A549 (cell line): ENCODE measurements at regions not wholly inside any gene's neighbourhood (a gene's known extent, or its start where the extent isn't known, plus 50 kb on each side); places are given as distances from the start of the nearest gene placed in this dataset.

Source experiments
- KDM5A ChIP-seq: fragments of 200-600 bp; sonication (generic); IDR thresholded peaks from 2 replicates; pipeline ENCODE4 v1.6.1; 2016; ENCODE audit warnings: antibody characterized with exemption, mild to moderate bottlenecking
- PHF8 ChIP-seq: fragments of 200-600 bp; sonication (generic); IDR thresholded peaks from 2 replicates; pipeline ENCODE4 v1.6.1; 2016; ENCODE audit warnings: low read depth, mild to moderate bottlenecking, antibody characterized with exemption, moderate library complexity, borderline replicate concordance
- TF ChIP-seq, protein P1 (sequence below): fragments of 200-600 bp; sonication (generic); IDR thresholded peaks from 2 replicates; pipeline ENCODE4 v1.6.1; 2016; ENCODE audit warnings: antibody characterized with exemption, mild to moderate bottlenecking, moderate library complexity
- TF ChIP-seq, protein P2 (sequence below): fragments of >200 bp; sonication (Bioruptor Twin); formaldehyde crosslinking; IDR thresholded peaks from 3 replicates; pipeline ENCODE4 v1.5.1; 2016
- TF ChIP-seq, protein P3 (sequence below): fragments of 450-650 bp; IDR thresholded peaks from 2 replicates; pipeline ENCODE4 v1.6.1; 2014; ENCODE audit warnings: antibody characterized with exemption

DNA sequence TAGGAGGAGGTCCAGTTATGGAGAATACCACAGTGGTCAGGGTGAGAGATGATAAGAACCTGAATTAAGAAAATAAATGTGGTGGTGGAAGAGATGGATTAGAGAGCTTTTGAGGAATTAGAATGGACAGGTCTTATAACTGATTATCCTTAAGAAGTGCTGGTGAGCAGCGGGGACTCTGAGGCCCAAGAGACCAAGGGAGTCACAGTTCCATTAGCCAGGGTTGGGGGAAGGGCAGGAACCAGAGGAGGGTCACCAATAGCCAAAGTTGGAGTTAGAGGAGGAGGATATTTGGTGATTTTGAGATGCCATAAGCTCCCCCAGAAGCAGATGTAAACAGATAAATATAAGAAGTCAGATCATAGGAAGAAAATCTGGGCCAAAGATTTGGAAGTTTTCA lies 87.1 kb upstream of the PAK5 start:
- no peak for TF ChIP-seq KDM5A
- TF ChIP-seq, protein P1, sequence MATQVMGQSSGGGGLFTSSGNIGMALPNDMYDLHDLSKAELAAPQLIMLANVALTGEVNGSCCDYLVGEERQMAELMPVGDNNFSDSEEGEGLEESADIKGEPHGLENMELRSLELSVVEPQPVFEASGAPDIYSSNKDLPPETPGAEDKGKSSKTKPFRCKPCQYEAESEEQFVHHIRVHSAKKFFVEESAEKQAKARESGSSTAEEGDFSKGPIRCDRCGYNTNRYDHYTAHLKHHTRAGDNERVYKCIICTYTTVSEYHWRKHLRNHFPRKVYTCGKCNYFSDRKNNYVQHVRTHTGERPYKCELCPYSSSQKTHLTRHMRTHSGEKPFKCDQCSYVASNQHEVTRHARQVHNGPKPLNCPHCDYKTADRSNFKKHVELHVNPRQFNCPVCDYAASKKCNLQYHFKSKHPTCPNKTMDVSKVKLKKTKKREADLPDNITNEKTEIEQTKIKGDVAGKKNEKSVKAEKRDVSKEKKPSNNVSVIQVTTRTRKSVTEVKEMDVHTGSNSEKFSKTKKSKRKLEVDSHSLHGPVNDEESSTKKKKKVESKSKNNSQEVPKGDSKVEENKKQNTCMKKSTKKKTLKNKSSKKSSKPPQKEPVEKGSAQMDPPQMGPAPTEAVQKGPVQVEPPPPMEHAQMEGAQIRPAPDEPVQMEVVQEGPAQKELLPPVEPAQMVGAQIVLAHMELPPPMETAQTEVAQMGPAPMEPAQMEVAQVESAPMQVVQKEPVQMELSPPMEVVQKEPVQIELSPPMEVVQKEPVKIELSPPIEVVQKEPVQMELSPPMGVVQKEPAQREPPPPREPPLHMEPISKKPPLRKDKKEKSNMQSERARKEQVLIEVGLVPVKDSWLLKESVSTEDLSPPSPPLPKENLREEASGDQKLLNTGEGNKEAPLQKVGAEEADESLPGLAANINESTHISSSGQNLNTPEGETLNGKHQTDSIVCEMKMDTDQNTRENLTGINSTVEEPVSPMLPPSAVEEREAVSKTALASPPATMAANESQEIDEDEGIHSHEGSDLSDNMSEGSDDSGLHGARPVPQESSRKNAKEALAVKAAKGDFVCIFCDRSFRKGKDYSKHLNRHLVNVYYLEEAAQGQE, result no peak
- TF ChIP-seq, protein P2, sequence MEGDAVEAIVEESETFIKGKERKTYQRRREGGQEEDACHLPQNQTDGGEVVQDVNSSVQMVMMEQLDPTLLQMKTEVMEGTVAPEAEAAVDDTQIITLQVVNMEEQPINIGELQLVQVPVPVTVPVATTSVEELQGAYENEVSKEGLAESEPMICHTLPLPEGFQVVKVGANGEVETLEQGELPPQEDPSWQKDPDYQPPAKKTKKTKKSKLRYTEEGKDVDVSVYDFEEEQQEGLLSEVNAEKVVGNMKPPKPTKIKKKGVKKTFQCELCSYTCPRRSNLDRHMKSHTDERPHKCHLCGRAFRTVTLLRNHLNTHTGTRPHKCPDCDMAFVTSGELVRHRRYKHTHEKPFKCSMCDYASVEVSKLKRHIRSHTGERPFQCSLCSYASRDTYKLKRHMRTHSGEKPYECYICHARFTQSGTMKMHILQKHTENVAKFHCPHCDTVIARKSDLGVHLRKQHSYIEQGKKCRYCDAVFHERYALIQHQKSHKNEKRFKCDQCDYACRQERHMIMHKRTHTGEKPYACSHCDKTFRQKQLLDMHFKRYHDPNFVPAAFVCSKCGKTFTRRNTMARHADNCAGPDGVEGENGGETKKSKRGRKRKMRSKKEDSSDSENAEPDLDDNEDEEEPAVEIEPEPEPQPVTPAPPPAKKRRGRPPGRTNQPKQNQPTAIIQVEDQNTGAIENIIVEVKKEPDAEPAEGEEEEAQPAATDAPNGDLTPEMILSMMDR, result no peak
- TF ChIP-seq PHF8, result no peak
- TF ChIP-seq, protein P3, sequence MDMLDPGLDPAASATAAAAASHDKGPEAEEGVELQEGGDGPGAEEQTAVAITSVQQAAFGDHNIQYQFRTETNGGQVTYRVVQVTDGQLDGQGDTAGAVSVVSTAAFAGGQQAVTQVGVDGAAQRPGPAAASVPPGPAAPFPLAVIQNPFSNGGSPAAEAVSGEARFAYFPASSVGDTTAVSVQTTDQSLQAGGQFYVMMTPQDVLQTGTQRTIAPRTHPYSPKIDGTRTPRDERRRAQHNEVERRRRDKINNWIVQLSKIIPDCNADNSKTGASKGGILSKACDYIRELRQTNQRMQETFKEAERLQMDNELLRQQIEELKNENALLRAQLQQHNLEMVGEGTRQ, result no peak
